NCI-H748 (cell line): ENCODE measurements at regions not wholly inside any gene's neighbourhood (a gene's known extent, or its start where the extent isn't known, plus 50 kb on each side); places are given as distances from the start of the nearest gene placed in this dataset.
A peak's percentile ranks its signal among the peaks of the same experiment; 100 is the strongest.

ENCODE experiments used
- DNase-seq: peaks from one replicate; lab custom pipeline; 2025; ENCODE audit not compliant: unreplicated experiment; lab: John Stamatoyannopoulos, UW

- no peak for DNase-seq
Measured at GRCh38 chr18:73869182-73869581, 278.5 kb downstream of the FBXO15 start.

DNA sequence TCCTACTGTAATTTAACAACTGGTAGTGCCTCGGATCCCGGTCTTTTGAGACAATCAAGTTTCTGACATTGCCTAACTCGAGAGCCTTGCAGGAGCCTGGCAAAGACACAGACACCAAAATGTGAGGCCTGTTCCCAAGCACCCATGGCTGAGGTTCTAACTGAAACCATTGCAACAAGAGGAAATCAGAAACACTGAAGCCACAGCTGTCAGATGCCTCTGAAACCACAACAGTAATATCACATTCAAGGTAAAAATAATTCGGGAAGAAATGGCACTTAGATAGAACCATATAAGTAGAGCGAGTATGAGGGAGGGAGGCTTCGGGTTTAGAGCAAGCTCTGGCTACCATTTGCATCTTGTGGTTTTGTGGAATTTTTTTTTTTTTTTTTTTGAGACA lies 285.9 kb downstream of the FBXO15 start:
- DNase-seq = no peak

GRCh38 chr18:73859837-73860397 lies 287.7 kb downstream of the FBXO15 start:
- no peak for DNase-seq

DNA sequence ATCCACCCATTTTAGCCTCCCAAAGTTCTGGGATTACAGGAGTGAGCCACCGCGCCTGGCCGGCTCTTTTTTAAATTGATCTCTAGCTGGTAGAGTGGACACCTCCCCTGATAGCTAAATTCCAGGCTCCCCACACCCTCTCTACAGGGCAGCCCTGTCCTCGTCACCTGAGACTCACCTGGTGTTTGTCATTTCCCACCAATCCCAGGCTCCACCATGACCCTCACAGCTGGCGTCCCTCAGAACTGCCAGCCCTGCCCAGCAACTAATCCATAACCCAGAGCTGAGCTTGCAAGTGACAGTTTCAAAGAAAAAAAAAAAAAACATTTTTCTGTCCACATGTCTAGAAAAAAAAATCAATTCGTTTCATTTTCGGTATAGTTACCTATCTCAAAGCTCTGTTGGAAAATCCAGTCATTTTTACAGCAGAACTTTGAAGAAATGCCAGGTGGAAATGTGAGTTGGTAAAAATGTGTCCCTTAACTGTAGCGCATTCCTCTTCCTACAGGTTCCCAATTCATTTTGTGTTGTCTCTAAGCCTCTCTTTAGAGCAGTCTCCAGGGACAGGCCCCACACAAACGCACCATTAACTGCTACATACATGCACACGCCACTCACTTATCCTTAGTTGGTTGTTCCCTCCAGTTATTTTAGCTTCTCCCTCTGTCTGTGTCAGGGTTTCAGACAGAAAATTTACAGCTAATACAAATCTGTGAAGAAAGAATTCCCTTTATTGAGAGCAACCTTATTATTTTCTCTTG lies 294.7 kb downstream of the FBXO15 start:
- no peak for DNase-seq

- DNase-seq = no peak
Measured at GRCh38 chr18:73850782-73851181, 296.9 kb downstream of the FBXO15 start.

- DNase-seq = no peak
Measured at GRCh38 chr18:73848656-73849055, 299.0 kb downstream of the FBXO15 start.

GRCh38 chr18:73843455-73843854 lies 304.2 kb downstream of the FBXO15 start:
- DNase-seq = peak; percentile 49

DNA sequence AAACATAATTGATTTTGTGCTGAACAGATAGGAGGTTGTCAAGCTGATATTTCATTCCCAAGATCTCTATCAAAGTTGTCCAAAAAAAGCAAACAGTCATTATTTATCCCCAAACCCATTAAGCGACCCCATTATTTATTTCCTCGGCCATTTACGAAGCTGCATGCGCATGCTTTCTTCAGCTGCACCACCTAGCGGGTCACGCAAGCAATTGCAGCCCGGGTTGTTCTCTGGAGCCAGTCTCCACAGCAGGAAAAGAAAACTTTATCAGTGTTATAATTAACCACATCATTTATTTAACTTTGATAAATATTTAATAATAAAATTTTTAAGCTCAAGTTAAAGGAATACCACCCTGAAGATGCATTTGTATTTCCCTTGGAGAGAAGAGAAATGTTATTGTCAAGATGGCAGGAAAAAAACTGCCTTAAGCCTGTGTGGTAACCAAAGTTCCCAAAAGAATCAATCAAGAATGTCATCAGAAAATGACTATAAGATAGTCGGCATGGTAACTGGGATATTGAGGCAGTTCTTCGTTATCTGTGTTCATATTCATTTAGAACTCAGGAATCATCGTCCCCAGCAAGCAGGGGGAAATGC lies 304.7 kb downstream of the FBXO15 start:
- DNase-seq = peak; percentile 72

DNA sequence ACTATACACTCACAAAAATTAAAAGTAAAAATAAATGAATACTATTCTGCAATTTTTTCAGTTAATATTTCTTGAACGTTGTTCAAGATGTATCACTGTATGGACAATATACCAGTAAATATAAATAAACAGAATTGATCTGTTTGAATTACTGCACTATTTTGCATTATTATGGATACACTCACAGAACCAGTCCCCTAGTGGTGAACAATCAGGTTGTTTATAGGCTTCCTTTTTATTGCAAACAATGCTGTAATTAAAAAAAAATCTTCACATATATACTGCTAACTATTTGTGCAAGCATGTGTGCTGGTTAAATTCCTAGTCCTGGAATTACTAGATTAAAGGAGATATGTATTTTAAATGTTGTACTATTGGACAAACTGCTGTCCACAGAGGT lies 306.0 kb downstream of the FBXO15 start:
- no peak for DNase-seq

- DNase-seq = peak; percentile 17
Measured at GRCh38 chr18:73840319-73840945, 307.2 kb downstream of the FBXO15 start.

GRCh38 chr18:73839441-73839840 lies 308.2 kb downstream of the FBXO15 start:
- no peak for DNase-seq

DNA sequence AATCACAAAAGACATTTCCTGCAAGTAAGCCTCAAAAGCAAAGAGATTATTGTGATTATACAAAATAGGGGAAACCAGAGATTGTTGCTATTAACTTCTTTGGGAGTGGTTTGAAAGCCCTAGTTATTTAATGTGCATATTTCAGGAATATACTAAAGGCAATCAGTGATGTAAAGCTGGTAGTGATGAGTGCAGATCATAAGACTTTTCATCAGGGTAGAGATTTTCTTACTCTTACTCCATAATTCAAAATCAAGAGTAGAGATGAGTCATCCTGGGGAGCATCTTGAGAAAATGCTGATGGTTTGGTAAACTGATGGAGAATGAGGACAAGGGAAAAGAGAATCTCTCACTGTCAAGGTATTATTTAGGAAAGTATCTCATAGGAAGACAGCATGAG lies 309.5 kb downstream of the FBXO15 start:
- no peak for DNase-seq

- DNase-seq = no peak
Measured at GRCh38 chr18:73835656-73836364, 311.8 kb downstream of the FBXO15 start.

DNA sequence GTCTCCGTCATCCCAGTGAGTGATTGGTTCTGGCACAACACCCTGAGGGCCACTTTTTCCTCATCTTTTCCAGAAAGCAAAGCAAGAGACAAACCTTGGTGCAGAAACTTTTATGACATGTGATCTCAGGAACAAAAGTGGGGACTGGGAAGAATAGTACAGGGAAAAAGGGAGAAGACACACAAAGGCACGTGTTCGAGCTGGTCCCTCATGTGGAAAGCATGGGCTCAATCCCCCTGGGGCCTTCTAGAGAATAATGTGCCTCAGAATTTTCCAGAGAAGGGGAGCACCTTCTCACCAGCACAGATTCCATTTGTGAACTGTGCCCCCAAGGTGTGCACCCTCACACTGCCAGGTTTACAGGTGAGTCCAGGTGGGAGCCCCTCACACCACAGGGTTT lies 312.6 kb downstream of the FBXO15 start:
- DNase-seq = no peak

DNA sequence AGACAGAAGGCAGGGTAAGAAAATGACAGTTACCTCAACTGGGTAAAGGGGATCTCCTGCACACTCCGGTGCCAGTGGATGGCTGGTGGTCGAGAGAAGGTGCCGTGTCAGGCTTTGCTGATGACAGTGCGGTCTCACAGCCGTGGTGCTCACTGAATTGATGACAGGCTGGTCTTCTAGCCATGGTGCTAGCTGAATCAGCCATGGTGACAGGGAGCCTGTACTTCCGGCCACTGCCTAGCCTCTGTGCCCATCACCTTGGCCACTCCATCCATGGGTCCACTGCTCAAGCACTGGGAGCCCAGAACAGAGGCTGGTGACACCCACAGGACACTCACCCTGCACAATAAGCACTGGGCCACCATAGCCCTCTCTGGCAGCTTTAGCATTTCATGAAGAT lies 315.9 kb downstream of the FBXO15 start:
- no peak for DNase-seq

DNA sequence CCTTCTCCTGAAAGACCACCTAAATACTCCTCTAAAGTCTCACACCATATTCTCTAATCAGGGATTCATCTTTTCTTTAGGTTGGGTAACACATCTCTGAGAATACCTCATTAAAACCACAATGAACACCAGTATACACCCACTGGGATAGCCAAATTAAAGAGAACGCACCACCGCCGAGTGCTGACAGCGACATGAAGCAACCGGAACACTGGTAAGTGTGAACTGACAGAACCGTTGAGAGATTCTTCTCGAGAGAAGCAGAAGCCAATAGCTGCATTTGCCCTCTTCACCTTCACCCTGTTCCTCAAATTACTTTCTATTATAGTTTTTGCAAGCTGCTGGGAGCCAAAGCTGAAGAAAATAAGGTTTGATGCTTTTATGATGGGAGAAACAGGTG lies 318.5 kb downstream of the FBXO15 start:
- no peak for DNase-seq

- DNase-seq = no peak
Measured at GRCh38 chr18:73827801-73828200, 319.8 kb downstream of the FBXO15 start.

DNA sequence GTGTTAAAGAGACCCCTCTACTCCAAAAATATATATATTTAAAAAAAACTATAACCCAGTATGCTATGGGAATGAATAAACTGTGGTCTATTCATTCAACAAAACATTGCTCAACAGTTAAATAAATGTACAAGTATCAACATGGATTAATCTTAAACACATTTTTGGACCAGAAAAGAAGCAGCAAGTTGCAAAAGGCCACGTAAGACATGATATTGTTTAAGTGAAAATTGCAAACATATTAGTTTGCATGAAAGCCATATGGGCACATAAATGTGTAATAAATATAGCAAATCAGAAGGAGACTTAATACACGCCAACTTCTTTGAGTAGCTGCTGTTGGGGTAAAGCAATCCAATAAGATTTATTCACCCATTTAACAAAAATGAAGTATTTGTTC lies 321.5 kb downstream of the FBXO15 start:
- no peak for DNase-seq

DNA sequence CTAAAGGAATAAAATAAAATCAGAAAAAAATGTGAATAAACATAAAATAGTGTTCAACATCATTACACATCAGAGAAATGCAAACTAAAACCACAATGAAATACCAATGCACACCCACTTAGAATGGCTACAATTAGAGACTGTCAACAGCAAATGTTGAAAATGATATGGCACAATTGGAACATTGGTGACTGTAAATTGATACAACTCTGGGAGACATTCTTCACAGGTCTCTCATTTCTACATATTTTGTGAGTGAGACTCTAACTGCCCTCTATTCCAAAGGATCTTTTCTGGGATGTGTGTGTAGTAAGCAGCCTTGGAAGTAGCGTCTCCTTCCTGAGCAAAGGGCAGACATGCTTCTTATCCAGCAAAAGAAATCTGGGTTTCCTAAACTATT lies 323.0 kb downstream of the FBXO15 start:
- DNase-seq = no peak

GRCh38 chr18:73812423-73812822 lies 335.2 kb downstream of the FBXO15 start:
- peak; percentile 19 for DNase-seq

GRCh38 chr18:73807551-73808192 lies 340.0 kb downstream of the FBXO15 start:
- DNase-seq = no peak
